ENCODE measurements at regions not wholly inside any gene's neighbourhood (a gene's known extent, or its start where the extent isn't known, plus 50 kb on each side); places are given as distances from the start of the nearest gene placed in this dataset.

DNA sequence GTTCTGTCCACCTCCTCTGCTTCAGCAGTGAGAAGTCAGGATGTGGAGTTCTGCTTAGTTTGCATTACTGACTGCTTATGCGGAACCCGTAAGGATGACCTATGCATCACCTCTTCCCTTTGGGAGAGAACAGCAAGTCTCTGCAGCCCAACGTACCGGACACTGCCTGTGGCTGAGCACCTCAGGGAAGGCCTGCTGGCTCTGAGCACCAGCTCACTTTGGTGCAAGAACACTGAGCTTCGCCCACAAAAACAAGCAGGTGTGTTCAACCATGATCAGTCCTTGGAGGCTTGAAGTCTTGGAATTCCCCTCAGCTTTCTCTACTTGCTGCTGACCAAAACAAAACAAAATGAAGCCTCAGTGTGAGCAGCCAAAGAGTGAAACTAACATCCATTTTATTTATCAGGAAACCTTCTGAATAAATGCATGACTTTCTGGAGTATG, 52.7 kb upstream of the NCK2 start:
- TF ChIP-seq, protein P1, sequence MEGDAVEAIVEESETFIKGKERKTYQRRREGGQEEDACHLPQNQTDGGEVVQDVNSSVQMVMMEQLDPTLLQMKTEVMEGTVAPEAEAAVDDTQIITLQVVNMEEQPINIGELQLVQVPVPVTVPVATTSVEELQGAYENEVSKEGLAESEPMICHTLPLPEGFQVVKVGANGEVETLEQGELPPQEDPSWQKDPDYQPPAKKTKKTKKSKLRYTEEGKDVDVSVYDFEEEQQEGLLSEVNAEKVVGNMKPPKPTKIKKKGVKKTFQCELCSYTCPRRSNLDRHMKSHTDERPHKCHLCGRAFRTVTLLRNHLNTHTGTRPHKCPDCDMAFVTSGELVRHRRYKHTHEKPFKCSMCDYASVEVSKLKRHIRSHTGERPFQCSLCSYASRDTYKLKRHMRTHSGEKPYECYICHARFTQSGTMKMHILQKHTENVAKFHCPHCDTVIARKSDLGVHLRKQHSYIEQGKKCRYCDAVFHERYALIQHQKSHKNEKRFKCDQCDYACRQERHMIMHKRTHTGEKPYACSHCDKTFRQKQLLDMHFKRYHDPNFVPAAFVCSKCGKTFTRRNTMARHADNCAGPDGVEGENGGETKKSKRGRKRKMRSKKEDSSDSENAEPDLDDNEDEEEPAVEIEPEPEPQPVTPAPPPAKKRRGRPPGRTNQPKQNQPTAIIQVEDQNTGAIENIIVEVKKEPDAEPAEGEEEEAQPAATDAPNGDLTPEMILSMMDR (conservative IDR thresholded peaks at IDR 0.05; ENCODE audit: low read depth, low read length) = no peak
- TF ChIP-seq EZH2 (IDR thresholded peaks at IDR 0.05; ENCODE audit: low read length, unreplicated experiment) = no peak
- no peak for TF ChIP-seq EZH2phosphoT487 (IDR thresholded peaks at IDR 0.05; ENCODE audit: borderline replicate concordance, low read length)

Measured in PC-3 (cell line).